Fibroblast of skin of back (primary cell): ENCODE measurements at regions not wholly inside any gene's neighbourhood (a gene's known extent, or its start where the extent isn't known, plus 50 kb on each side); places are given as distances from the start of the nearest gene placed in this dataset.
A peak's percentile ranks its signal among the peaks of the same experiment; 100 is the strongest.
"Not testable (repeated sequence)": the region's sequence is repeated elsewhere in the genome, so short reads cannot be mapped to it uniquely, and the experiment has no call there.

ENCODE experiments used
- DNase-seq: peaks from one replicate; pipeline ENCODE4 v3.0.0-alpha.2; 2013

DNA sequence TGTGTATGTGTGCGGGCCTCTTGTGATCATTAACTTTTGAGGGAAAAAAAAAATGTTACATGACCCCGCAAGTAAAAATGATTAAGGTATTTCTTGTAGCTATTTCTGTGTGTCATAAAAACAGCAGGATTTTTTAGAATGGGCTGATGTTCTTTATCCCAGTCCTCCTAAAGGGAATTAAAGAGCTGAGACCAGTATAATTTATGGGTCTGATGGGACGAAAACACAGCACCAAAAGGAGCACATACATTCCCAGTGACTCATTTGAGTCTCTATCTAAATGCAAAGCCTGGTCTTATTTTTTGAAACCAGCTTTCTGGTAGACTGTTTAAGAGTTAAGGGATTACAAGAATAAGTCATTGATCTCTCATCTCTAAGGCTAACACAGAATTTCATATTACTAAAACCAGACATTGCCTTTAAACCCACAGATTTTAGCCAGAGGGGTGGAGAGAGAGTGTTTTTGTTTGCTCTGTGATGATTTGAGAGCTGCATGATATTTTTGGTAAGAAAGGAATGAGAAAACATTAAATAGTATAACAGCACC is 342.3 kb upstream of the EPHA4 start:
- DNase-seq, result no peak

DNA sequence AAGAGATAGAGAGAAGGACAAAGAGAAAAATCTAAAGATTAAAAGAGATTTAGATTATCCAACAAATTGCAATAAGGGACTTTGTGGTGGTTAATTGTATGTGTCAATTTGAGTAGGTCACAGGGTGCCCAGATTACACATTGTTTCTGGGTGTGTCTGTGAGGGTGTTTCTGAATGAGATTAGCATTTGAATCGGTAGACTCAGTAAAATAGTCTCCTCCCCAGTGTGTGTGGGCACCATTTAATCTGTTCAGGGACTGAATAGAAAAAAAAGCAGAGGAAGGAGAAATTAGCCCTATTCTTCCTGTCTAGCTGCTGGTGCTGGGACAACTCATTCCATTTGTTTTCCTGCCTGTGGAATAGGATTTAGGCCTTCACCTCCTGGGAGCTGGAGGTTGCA is 339.8 kb upstream of the EPHA4 start:
- DNase-seq, result no peak

DNA sequence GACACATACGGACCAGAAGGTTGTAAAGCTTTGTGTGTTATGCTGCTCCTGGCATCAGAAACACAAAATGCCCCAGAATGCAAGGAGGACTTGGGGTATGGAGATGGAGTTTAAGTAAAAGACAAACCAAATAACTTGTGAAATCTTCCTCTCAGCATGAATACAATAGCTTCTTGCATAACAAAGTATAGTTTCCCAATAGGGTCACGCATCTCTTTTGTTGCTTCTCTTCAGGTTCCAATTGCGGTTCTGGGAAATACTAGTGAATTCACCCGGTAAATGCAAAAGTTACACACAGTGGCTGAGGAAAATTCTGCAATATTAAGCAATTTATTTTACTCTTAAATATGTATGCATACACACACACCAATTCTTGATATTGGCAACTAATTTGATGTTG is 339.2 kb upstream of the EPHA4 start:
- no peak for DNase-seq

DNA sequence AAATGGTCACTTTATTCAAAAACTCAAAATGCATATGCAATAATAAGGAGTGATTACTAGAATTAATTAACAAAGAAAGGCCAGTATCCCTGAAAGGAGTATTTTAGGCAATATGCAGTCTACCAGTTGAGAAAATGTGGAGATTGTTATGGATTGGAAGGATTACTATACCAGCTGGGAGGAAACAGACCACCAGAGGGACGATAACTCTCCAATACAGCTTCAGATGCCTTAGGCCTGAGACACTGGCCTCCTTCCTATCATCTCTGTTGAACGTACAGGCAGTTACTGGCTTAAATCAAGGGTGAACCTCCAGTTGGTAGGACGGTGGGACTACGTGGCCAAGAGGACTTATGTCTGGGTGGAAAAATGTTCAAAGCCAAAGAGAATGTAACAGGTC is 336.4 kb upstream of the EPHA4 start:
- DNase-seq, result no peak

DNA sequence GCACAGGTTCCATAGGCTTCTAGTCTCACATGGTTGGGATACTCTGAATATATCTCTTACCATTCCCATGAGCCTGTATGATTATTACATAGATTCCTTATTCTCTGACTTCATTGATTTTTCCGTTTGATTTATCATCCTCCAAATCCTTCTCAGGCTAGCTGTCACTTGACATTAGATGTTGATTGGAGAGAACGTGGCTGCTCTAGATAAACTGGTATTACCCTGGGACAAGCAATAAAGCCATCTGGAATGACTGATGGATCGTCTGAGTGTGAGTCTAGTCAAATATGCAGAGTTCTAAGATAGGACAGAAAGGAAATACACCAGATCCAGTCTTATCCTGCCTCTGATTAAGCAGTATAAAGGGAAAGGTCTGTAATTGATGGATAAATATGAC is 325.6 kb upstream of the EPHA4 start:
- DNase-seq, result no peak

DNA sequence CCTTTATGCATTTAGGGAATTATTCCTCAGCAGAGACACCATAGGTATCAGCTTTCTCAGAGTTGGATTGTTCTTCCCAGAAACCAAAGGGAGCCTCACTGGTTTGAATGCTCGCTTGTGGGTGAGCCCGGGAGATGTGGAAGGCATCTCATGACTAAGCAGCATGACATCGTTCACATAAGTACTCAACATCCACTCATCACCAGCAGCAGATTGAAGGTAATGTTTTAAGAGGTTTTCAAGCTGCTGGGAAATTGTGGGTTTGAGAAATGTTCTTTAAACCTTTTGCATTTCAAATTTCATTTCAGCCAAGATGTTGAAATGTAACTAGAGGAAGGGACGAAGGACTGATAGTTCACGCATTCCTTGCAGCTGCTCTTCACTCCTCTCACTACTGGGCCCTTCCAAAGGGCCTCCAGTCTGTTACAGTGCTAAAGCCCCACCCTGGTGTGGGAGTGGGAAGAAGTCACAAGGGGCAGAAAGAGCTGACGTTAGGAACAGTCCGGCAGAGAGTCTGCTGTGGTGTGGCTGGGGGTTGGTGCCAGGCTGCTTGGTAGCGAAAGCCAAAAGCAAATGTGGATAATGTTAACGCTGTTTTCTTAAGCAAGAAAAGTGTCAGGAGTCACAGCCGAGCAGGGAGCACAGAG is 324.5 kb upstream of the EPHA4 start:
- DNase-seq, result peak; percentile 13

DNA sequence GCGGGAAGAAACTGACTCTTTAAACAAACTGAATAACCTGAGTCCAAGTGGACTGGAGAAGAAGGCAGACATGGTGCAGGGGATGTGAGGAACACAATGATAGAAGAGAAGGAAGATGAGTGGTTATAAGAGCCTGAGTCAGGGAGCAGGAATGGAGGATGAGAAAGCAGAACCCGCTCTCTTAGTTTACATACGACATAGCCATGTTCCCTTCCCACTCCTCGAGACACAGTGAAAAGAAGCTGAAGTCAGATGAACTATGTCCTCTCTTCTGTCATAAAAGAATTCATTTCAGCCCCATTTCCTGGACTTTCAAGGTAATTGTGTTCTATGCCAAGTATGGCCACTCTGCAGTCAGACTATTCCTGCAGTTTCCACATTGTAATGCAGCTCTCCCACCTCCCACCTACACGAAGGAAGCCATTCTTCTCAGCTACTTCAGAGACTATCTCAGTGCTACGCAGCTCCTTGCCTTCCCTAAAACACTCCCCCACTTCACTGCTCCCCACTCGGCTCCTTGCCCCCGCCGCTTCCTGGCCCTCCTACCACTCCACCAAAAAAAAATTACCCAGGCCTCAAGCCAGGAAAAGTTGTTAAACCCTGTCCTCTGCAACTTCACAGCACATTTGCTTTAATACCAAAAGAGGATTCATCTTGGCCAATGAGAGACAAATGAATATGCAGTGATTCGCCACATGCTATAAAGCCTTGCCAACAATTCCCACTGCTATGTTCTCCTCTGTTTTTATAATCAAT is 323.4 kb upstream of the EPHA4 start:
- DNase-seq, result no peak

DNA sequence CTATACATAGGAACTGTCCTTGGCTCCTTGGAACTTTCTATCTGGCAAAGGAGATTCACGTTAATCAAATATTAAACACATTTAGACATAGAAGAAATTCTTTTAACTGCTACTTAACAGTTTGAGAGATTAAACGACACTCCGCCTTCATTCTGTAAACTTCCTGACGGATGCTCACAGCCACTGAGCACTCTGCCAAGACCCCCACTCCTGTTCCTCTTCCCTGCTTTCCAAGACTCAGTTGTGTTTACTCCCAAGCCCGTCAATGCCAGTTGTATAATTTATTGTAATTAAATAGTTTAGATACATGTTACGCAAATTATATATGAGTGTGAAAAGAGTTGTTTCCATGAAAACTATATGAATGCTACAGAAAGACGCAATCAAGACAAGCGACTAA is 321.4 kb upstream of the EPHA4 start:
- DNase-seq, result no peak

DNA sequence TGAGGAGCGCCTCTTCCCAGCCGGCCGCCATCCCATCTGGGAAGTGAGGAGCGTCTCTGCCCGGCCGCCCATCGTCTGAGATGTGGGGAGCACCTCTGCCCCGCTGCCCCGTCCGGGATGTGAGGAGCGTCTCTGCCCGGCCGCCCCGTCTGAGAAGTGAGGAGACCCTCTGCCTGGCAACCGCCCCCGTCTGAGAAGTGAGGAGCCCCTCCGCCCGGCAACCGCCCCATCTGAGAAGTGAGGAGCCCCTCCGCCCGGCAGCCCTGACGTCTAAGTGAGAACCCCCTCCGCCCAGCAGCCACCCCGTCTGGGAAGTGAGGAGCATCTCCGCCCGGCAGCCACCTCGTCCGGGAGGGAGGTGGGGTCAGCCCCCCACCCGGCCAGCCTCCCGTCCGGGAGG is 319.9 kb upstream of the EPHA4 start:
- not testable (repeated sequence) for DNase-seq

DNA sequence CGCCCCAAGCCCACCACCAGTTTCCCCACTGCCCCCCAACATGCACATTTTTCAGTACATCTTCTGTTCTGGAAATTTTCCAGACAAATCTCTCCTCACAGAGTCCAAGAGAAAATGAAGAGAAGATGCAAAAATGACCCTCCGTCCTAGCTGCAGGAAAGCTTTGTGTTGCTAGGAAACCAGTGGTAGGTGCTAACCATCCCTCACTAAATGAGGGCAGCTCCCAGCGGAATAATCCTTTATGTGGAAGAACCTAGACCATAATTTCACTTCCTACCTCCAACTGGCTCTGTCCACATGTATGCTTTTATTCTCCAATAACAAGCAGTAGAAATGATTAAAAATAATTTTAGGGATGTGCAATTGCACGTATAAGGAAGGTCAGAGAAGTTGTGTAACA is 311.9 kb upstream of the EPHA4 start:
- DNase-seq, result no peak

DNA sequence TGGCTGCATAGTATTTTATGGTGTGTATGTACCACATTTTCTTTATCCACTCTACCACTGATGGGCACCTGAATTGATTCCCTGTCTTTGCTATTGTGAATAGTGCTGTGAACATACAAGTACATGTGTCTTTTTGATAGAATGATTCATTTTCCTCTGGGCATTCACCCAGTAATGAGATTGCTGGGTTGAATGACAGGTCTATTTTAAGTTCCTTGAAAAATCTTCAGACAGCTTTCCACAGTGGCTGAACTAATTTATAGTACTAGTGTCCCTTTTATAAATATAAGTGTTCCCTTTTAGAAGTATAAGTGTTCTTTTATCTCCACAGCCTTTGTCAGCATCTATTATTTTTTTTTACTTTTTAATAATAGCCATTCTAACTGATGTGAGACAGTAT is 303.9 kb upstream of the EPHA4 start:
- DNase-seq, result no peak

DNA sequence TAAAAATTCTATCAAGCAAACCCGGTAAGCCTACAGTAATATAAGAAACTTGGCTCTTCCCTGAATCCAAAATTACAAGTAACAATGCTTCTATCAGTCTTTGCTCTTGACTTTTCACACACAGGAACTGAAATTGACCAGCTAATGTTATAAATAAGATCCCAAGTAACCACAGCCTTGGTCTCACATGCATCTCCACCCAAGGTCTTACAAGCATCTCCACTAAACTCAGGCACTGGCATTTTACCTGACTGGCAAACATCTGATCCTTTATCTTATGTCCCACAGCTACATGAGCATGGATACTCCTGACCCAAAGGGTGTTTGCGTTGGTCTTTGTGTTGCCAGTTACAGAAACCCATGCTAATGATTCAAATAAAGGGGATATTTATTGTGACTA is 302.3 kb upstream of the EPHA4 start:
- no peak for DNase-seq

DNA sequence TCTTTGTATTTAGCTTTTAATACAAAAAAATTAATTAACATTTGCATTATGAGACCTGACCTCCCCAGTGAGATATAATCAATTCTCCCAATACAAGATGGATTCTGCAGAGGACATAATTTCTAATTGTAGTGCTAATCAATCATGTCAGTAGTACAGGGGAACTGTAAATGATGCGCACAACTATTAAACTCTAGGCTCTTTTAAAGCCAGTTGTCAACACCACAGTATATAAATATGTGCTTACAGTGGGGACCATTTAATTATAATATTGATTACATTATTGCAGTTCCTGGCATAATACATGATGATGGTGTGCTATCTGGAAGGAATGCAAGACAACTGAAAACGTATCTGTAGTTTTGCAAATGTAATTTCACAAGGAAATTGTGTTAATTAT is 285.6 kb upstream of the EPHA4 start:
- no peak for DNase-seq

DNA sequence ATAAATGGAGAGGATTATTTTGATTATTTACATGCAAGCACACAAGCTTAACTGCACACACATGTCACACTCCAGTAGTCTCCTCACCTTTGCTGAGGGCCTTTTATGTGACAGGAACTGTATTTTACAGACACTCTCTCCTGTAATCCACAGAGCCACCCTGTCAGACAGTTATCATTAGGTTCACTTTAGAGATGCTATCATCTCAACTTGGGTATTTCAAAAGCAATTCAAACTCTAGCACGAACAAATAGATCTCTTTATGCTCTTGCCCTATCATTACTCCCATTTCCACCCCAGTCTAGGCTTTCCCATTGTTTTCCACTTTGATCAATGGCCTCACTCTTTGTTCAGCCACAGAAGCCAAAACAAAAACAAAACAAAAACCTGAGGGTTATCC is 281.2 kb upstream of the EPHA4 start:
- no peak for DNase-seq

DNA sequence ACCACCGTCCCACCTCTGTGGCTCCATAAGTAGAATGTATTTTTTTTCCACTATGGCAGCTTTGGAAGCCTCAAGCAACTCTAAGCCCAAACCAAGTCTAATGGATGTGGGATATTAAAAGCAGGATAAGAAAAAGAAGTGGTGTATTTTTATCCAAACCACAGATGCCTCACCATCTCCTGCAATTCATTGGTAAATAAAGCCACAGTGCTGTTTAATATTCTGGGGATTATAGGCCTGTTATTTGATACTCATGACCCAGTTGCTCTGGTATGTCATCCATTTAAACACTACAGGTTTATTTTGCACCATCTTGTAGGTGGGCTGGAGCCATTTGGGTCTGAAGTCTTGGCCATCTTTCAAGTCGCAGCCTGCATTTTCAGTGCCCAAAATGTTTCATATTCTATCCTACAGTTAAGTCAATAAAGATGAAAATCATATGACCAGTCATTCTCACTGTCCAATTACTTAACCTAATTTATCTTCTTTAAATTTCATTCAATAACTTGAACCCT is 279.5 kb upstream of the EPHA4 start:
- DNase-seq, result no peak

DNA sequence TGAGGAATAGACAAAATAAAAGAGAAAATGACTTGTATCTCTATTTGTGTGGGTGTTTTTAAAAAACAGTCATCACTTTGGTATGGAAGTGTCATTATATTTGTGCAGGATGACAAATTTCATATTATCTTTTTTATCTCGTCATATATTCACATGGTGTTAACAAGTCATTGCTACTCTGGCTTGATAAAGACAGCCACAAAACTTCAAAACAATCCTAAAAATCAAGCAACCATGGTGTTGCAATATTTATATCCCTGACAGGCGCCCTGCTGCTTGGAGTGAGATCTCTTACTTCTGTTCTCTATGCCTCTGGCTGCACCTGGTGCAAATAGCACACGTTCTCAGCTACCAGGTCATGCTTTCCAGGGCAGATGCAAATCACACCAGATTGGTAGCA is 278.0 kb upstream of the EPHA4 start:
- no peak for DNase-seq

DNA sequence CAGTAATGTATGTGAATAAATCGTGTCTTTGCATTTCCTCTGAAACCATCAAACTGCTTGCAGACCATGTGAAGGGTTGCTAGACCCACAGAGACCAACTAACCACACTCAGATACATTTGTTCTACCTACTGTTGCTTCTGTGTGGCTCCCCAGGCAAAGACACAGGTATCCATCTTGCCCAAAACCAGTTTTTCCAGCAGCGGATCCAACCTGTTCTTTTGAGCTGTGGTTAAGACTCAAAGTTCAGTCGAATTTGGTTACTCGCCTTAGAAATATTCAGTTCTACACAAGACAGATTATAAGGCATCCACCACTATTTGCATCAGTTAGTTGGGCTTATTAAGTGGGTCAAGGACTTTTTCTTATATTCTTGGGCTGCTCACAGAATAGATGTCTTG is 276.2 kb upstream of the EPHA4 start:
- no peak for DNase-seq

DNA sequence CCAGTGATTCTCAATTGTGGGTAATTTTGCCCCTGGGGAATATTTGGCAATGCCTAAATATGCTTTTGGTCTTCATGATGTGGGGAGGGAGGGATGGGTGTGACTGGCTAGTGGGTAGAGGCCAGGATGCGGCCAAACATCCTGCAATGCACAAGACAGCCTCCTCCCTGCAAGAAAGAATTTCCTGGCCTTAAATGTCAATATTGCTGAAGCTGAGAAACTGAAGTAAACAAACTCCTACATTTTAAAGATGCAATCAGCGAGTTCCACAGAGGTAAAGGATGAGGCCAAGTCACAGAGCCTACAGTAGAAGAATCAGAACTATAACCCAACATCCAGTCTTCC is 272.9 kb upstream of the EPHA4 start:
- no peak for DNase-seq

DNA sequence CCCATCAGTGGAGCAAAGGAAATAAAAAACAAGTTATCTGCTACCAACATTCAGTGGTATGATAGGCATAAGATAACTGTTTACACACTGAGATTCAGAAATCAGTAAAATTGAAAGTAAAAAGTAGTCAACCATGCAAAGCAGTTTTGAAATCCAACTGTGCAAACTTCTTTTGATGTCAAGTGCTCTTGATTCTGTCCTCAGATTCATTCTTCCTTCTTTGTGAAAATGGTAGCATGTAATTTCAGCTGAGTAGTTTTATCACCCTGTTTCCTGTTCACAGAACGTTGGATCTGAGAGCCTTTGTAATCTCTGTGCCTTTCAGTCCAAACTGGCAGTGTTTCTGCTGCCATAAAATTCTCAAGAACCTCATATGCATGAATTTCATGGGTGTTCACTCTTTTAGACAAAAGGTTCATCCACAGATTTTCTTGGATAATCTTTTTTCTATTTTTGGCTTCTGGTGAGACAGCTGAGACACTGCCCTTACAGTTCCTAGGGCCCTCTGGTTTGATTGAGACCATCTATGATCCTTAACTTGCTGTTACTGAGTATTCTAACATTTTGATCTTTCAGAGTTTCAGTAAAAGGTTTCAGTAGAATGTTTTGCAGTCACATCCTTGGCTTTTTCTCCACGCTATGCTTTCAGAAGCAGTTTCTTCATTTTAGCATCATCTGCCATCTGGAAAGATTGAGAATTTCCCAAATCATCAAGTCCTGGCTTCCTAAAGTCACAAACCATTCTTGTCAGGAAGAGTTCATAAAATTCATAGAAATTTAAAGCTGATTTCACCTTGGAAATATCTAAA is 272.3 kb upstream of the EPHA4 start:
- DNase-seq, result no peak

DNA sequence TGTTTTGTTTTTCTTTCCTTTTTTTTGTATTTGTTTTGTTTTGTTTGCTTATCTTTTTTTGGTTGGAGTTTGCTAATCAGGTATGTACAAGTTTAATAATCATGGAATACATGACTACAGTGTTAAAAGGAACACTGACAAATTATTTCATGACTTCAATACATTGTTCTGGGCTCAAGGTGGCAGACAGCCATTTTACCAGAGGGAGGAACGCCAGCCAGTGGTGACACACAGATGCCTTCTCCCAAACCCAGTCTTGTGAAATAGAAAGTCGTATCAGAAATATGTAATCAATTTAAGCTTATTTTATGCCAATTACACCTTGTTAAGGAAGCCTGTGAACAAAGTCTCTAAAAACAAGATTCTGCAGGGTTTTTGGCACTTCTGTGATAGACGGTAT is 264.0 kb upstream of the EPHA4 start:
- no peak for DNase-seq

DNA sequence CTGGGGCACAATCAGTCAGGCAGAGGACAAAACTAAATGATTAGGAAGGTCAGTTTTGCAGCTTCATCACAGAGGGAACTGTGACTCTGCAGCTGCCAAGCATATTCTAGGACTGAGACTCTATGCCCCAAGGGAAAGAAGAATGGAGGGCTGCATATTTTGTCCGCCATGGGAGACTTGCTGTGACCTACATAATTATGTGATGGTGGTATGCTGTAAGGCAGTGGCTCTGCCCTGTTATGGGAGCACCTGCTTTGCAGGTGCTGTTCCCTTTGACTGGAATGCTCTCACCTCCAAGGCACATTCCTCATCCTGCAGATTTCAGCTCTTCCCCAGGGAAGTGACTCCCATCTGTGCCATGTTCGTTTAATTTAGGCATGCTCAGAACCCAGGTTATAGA is 261.9 kb upstream of the EPHA4 start:
- DNase-seq, result no peak

DNA sequence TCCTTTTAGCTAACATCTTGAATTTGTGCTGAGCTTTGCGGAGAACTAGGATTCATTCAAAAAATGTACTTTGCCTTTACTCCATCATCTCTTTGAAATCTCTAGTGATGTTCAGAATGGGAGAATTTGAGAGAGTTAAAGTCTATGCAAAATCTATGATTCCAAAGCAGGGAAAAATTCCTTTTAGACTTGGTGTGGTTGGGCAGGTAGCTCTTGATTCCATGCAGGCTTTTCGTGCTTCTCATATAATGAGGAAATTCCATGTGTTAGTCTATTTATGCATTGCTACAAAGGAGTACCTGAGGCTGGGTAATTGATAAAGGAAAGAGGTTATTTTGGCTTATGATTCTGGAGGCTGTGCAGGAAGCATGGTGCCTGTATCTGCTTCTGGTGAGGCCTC is 258.9 kb upstream of the EPHA4 start:
- DNase-seq, result no peak

DNA sequence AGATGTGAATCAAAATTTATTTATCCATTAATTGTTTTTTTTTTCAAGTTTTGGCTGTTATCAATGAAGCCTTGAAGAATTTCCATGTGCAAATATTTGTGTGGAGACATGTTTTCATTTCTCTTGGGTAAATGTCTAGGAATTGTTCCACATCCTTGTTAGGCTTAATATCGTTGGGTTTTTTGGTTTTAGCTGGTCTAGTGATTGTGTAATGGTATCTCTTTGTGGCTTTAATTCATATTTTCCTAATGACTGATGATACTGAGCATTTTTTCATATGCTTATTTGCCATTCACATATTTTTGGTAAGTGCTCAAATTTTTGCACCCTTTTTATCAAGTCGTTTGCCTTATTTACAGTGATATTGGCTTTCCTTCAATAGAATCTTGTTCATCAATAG is 250.3 kb upstream of the EPHA4 start:
- no peak for DNase-seq
